Fibroblast of pulmonary artery (primary cell): ENCODE measurements at regions not wholly inside any gene's neighbourhood (a gene's known extent, or its start where the extent isn't known, plus 50 kb on each side); places are given as distances from the start of the nearest gene placed in this dataset.

ENCODE experiments used
- DNase-seq: peaks from one replicate; pipeline ENCODE4 v3.0.0-alpha.2; 2010; ENCODE audit warnings: low read depth
- H3K4me3 ChIP-seq: replicated peaks from 2 replicates; pipeline ENCODE4 v1.5.1; 2011; ENCODE audit warnings: low read depth, mild to moderate bottlenecking, control low read depth, low read length, moderate library complexity
- TF ChIP-seq, protein P1 (sequence below): IDR thresholded peaks from 2 replicates; pipeline ENCODE4 v1.5.1; 2011; ENCODE audit warnings: mild to moderate bottlenecking, control low read depth, low read length, inconsistent platforms; ENCODE audit errors: missing control alignments

GRCh38 chr20:50413088-50413500, 97.1 kb upstream of the PTPN1 start:
- DNase-seq: no peak
- H3K4me3 ChIP-seq: no peak overlapping the region

DNA sequence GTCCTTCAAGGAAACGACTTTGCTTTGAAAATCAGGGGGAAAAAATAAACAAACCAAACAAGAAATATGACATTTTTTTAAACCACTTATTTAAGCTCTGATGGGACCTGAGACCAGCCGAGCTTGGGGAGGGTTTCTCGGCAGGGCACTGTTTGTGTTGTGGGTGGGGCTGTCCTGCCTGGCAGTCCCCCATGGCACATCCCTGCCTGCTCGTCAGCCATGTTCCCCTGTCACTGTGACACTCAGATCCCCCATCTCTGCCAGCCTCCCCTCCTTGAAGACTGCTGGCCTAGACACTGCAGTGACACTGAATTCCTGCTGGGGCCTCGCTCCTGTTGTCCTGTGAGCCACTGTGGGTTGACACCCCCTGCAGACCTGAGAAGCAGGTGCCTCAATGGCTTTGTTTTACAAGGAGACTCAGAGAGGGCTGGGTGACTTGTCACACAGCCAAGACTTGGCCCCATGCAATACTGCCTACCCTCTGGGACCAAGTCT, 95.1 kb upstream of the PTPN1 start:
- no peak overlapping the region for H3K4me3 ChIP-seq
- TF ChIP-seq, protein P1, sequence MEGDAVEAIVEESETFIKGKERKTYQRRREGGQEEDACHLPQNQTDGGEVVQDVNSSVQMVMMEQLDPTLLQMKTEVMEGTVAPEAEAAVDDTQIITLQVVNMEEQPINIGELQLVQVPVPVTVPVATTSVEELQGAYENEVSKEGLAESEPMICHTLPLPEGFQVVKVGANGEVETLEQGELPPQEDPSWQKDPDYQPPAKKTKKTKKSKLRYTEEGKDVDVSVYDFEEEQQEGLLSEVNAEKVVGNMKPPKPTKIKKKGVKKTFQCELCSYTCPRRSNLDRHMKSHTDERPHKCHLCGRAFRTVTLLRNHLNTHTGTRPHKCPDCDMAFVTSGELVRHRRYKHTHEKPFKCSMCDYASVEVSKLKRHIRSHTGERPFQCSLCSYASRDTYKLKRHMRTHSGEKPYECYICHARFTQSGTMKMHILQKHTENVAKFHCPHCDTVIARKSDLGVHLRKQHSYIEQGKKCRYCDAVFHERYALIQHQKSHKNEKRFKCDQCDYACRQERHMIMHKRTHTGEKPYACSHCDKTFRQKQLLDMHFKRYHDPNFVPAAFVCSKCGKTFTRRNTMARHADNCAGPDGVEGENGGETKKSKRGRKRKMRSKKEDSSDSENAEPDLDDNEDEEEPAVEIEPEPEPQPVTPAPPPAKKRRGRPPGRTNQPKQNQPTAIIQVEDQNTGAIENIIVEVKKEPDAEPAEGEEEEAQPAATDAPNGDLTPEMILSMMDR: no peak
- no peak for DNase-seq

More at GRCh38 chr20:50413088-50413500, 97.1 kb upstream of the PTPN1 start:
- TF ChIP-seq, protein P1: no peak

- TF ChIP-seq, protein P1: no peak
- H3K4me3 ChIP-seq: no peak overlapping the region
- DNase-seq: peak; percentile 98
Observed at GRCh38 chr20:50415516-50416268, 94.5 kb upstream of the PTPN1 start.

GRCh38 chr20:50416269-50417022, 93.7 kb upstream of the PTPN1 start:
- H3K4me3 ChIP-seq: no peak overlapping the region
- DNase-seq: no peak
- TF ChIP-seq, protein P1: no peak

- DNase-seq: no peak
- TF ChIP-seq, protein P1: no peak
- no peak overlapping the region for H3K4me3 ChIP-seq
Observed at GRCh38 chr20:50417023-50417329, 93.2 kb upstream of the PTPN1 start.

- H3K4me3 ChIP-seq: no peak overlapping the region
- no peak for DNase-seq
- TF ChIP-seq, protein P1: no peak
Observed at GRCh38 chr20:50417484-50418235, 92.5 kb upstream of the PTPN1 start.
